CD14-positive monocyte (primary cell): ENCODE measurements at regions not wholly inside any gene's neighbourhood (a gene's known extent, or its start where the extent isn't known, plus 50 kb on each side); places are given as distances from the start of the nearest gene placed in this dataset.

Experiments used
- DNase-seq, 3 donors: peaks; one replicate each; pipeline ENCODE4 v3.0.0-alpha.2; 2011 to 2022
- H2AFZ ChIP-seq: 2 replicates; pipeline ENCODE4 v1.6.0; 2012; ENCODE audit warnings: mild to moderate bottlenecking, low read depth, low read length, inconsistent platforms; ENCODE audit not compliant: insufficient read depth, poor library complexity, severe bottlenecking
- H3K27ac ChIP-seq, 2 donors: 1 replicate in 1 of 2; 2 replicates in 1 of 2; pipeline ENCODE4 v1.5.1; 2012 to 2013; ENCODE audit warnings: low read length in 2 of 2, control low read depth in 1 of 2, inconsistent platforms in 1 of 2, low read depth in 1 of 2, mild to moderate bottlenecking in 1 of 2
- H3K27me3 ChIP-seq, 2 donors: one replicate each; pipeline versions ENCODE4 v1.6.0 to v1.6.1; 2011 to 2013; ENCODE audit warnings: low read length in 2 of 2; ENCODE audit not compliant: control insufficient read depth in 2 of 2, insufficient read depth in 2 of 2
- H3K36me3 ChIP-seq, 2 donors: replicated peaks in 1 of 2; 1 replicate in 1 of 2; 2 replicates in 1 of 2; pipeline versions ENCODE4 v1.5.1 to v1.6.1; 2012 to 2013; ENCODE audit warnings: low read length in 2 of 2, control low read depth in 1 of 2, inconsistent platforms in 1 of 2, mild to moderate bottlenecking in 1 of 2; ENCODE audit not compliant: insufficient read depth in 2 of 2, control insufficient read depth in 1 of 2
- H3K4me1 ChIP-seq, 2 donors: 1 replicate in 1 of 2; 2 replicates in 1 of 2; pipeline versions ENCODE4 v1.5.1 to v1.6.1; 2012 to 2013; ENCODE audit warnings: low read length in 2 of 2, control low read depth in 1 of 2, inconsistent platforms in 1 of 2, mild to moderate bottlenecking in 1 of 2, moderate library complexity in 1 of 2; ENCODE audit not compliant: insufficient read depth in 2 of 2, control insufficient read depth in 1 of 2
- H3K4me2 ChIP-seq: replicated peaks from 2 replicates; pipeline ENCODE3; 2012; ENCODE audit warnings: low read length, moderate library complexity, mild to moderate bottlenecking; ENCODE audit not compliant: poor library complexity, severe bottlenecking; ENCODE audit errors: extremely low read depth
- H3K4me3 ChIP-seq, 3 experiments: fragments of 200-600 bp in 1 of 3; sonication (generic) in 1 of 3; replicated peaks in 1 of 3; 1 replicate in 2 of 3; 2 replicates in 1 of 3; pipeline ENCODE4 v1.5.1; 2011 to 2013; ENCODE audit warnings: low read length in 3 of 3, mild to moderate bottlenecking in 3 of 3, control low read depth in 2 of 3, low read depth in 2 of 3, inconsistent platforms in 1 of 3, moderate library complexity in 1 of 3
- H3K79me2 ChIP-seq: 2 replicates; pipeline ENCODE4 v1.6.0; 2012; ENCODE audit warnings: mild to moderate bottlenecking, control low read depth, inconsistent platforms, low read length, moderate library complexity; ENCODE audit not compliant: insufficient read depth
- H3K9ac ChIP-seq: 2 replicates; pipeline ENCODE4 v1.6.0; 2017; ENCODE audit warnings: low read length, mild to moderate bottlenecking; ENCODE audit not compliant: insufficient read depth, poor library complexity, severe bottlenecking
- H3K9me3 ChIP-seq, 2 donors: replicated peaks in 1 of 2; 1 replicate in 1 of 2; 2 replicates in 1 of 2; pipeline versions ENCODE4 v1.5.1 to v1.6.1; 2012 to 2013; ENCODE audit warnings: low read length in 2 of 2, control low read depth in 1 of 2; ENCODE audit not compliant: control insufficient read depth in 1 of 2, insufficient read depth in 1 of 2
- H4K20me1 ChIP-seq: 2 replicates; pipeline ENCODE4 v1.6.0; 2012; ENCODE audit warnings: mild to moderate bottlenecking, low read length, control low read depth, moderate library complexity; ENCODE audit not compliant: insufficient read depth
- H3K27ac Mint-ChIP-seq, 7 donors: one replicate each; pipeline ENCODE4 v1.8.0; 2020; ENCODE audit warnings: mild to moderate bottlenecking in 7 of 7, mixed read lengths in 7 of 7, moderate library complexity in 6 of 7, inconsistent platforms in 2 of 7
- H3K27me3 Mint-ChIP-seq, 3 donors: one replicate each; pipeline ENCODE4 v1.8.0; 2021 to 2022; ENCODE audit warnings: low read depth in 3 of 3, mild to moderate bottlenecking in 3 of 3, mixed read lengths in 3 of 3, moderate library complexity in 3 of 3, inconsistent platforms in 1 of 3
- H3K36me3 Mint-ChIP-seq, 2 donors: one replicate each; pipeline ENCODE4 v1.8.0; 2020; ENCODE audit warnings: mixed read lengths in 2 of 2, inconsistent platforms in 1 of 2, mild to moderate bottlenecking in 1 of 2
- H3K4me1 Mint-ChIP-seq: one replicate; pipeline ENCODE4 v1.8.0; 2020; ENCODE audit warnings: mild to moderate bottlenecking, mixed read lengths
- H3K4me3 Mint-ChIP-seq, 2 donors: one replicate each; pipeline ENCODE4 v1.8.0; 2020; ENCODE audit warnings: mild to moderate bottlenecking in 2 of 2, mixed read lengths in 2 of 2, moderate library complexity in 1 of 2
- H3K9me3 Mint-ChIP-seq, 7 donors: one replicate each; pipeline ENCODE4 v1.8.0; 2020 to 2022; ENCODE audit warnings: mixed read lengths in 7 of 7, mild to moderate bottlenecking in 6 of 7, moderate library complexity in 6 of 7, inconsistent platforms in 2 of 7
- CTCF ChIP-seq: fragments of 200-600 bp; IDR thresholded peaks from one replicate; pipeline ENCODE4 v1.8.0; 2022; ENCODE audit warnings: antibody characterized with exemption, mild to moderate bottlenecking
- WGBS: methylation state at CpG from one replicate; pipeline ENCODE4 v1.1.5; 2013; ENCODE audit warnings: missing lambda C conversion rate; ENCODE audit not compliant: insufficient coverage; 5-methylcytosine and 5-hydroxymethylcytosine counted together
- intact Hi-C, 2 donors: fragments of 100-400 bp; cut with micrococcal nuclease; formaldehyde crosslinking; loops; one replicate each; pipeline versions ENCODE4 v1.15.0 to v1.15.1; 2023

GRCh38 chr16:61471023-61471422 lies 565.2 kb downstream of the CDH8 start:
- no CpG with 5 or more reads among the region's 2 CpGs for WGBS
- H3K79me2 ChIP-seq, result no peaks in the 10 kb centered on the region
- no peak overlapping the region for H3K4me3 Mint-ChIP-seq
- H3K4me3 ChIP-seq, result no peak overlapping the region
- H3K4me2 ChIP-seq, result no peak overlapping the region
- intact Hi-C loops, result no loop called here
- H3K4me1 Mint-ChIP-seq, result no peaks in the 10 kb centered on the region
- H3K9me3 Mint-ChIP-seq, result peaks cover 0 to 20% (median 7%) of the 10 kb centered on the region in 7 donors
- H3K27ac Mint-ChIP-seq, result no peak overlapping the region
- DNase-seq, result no peak
- no peaks in the 10 kb centered on the region for H3K36me3 ChIP-seq
- no peak overlapping the region for H2AFZ ChIP-seq
- no peak for TF ChIP-seq CTCF
- no peak overlapping the region for H3K27ac ChIP-seq
- no peaks in the 10 kb centered on the region for H3K4me1 ChIP-seq
- H3K36me3 Mint-ChIP-seq, result no peaks in the 10 kb centered on the region
- no peaks in the 10 kb centered on the region for H3K27me3 ChIP-seq
- no peaks in the 10 kb centered on the region for H4K20me1 ChIP-seq
- H3K9ac ChIP-seq, result no peak overlapping the region
- H3K27me3 Mint-ChIP-seq, result peaks cover 0 to 2% (median 0%) of the 10 kb centered on the region in 3 donors
- H3K9me3 ChIP-seq, result peaks cover 0 to 27% of the 10 kb centered on the region in 2 donors

DNA sequence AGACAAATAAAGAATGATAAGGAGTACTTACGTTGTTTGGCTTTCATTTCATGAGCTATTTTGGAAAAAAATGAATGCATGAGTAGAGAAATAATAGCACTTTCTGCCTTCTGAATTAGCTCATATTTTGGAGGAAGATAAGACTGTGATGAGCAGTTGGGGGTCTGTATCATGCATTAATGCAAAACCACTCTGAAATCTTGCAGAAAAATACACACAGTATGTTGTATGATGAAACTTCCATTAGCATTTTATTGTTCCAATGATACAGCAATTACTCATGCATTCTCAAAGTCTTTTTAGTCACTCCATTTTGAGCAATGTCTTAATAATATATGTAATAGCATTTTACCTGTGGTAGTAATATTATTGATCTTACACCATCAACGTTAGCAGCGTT lies 571.0 kb downstream of the CDH8 start:
- no peaks in the 10 kb centered on the region for H3K36me3 Mint-ChIP-seq
- no peak overlapping the region for H2AFZ ChIP-seq
- no peaks in the 10 kb centered on the region for H3K27me3 ChIP-seq
- no peak overlapping the region for H3K4me3 ChIP-seq
- H3K27me3 Mint-ChIP-seq, result peaks cover 0 to 1% (median 0%) of the 10 kb centered on the region in 3 donors
- H4K20me1 ChIP-seq, result no peaks in the 10 kb centered on the region
- no peaks in the 10 kb centered on the region for H3K79me2 ChIP-seq
- no peak overlapping the region for H3K27ac Mint-ChIP-seq
- H3K27ac ChIP-seq, result no peak overlapping the region
- DNase-seq, result no peak
- no peaks in the 10 kb centered on the region for H3K36me3 ChIP-seq
- H3K9me3 ChIP-seq, result peaks cover 0 to 5% of the 10 kb centered on the region in 2 donors
- no peaks in the 10 kb centered on the region for H3K4me1 Mint-ChIP-seq
- no peak overlapping the region for H3K4me2 ChIP-seq
- WGBS, result no CpG with 5 or more reads among the region's 3 CpGs
- peaks cover 0 to 14% (median 2%) of the 10 kb centered on the region in 7 donors for H3K9me3 Mint-ChIP-seq
- no peaks in the 10 kb centered on the region for H3K4me1 ChIP-seq
- no peak for TF ChIP-seq CTCF
- intact Hi-C loops, result no loop called here
- no peak overlapping the region for H3K9ac ChIP-seq
- H3K4me3 Mint-ChIP-seq, result no peak overlapping the region
